NCI-H1436 treated with DMSO at 0.1 percent for 48 hours (cell line): ENCODE measurements at regions not wholly inside any gene's neighbourhood (a gene's known extent, or its start where the extent isn't known, plus 50 kb on each side); places are given as distances from the start of the nearest gene placed in this dataset.

Experiments
- DNase-seq: peaks from one replicate; lab custom pipeline; 2025; lab: John Stamatoyannopoulos, UW

DNA sequence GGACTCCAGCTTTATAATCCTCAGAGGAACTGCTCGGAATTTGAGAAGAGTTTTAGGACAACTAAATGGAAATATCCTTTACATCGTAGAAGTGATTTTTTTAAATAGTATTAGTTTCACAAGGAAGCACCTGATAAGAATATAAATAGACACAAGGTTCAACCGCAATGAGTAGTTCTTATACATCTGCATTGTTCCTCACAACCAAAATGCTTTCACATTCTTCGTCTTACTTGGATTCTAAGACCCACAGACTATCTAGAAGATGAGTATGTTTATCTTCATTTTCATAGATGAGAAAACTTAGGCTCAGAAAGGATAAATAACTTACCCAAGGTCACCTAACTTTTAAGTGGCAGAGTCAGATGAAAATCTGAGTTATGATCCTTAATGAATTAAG is 469.0 kb downstream of the GALC start:
- DNase-seq, result no peak

DNA sequence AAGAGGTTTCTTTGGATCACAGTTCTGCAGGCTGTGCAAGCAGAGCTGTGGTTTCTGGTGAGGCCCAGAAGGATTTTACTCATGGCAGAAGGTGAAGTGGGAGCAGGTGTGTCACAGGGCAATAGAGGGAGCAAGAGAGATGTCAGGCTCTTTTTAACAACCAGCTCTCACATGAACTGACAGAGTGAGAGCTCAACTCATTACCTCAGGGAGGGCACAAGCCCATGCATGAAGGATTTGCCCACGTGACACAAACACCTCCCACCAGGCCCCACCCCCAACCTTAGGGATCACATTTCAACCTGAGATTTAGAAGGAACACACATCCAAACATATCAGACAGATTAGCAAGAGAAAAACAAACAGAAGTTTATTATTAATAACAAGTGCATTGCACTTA is 470.4 kb downstream of the GALC start:
- peak; percentile 6 for DNase-seq

DNA sequence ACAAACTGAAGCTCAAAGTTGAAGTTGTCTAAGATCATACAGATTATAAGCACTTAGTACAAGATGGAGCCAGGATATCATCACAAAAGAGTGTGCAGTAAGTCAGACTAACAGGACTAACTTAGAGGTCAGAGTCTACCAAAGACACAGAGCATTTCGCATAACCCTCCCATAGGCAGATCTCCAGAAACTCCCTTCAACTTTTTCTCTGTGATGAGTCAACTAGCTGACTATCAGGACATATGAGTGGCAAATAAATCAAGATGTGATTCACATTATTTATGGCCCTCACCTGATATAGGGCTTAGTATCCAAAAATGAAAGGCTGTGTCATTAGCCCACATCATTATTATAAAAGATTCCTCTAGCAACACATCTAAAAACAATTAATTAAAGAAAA is 484.6 kb downstream of the GALC start:
- no peak for DNase-seq

DNA sequence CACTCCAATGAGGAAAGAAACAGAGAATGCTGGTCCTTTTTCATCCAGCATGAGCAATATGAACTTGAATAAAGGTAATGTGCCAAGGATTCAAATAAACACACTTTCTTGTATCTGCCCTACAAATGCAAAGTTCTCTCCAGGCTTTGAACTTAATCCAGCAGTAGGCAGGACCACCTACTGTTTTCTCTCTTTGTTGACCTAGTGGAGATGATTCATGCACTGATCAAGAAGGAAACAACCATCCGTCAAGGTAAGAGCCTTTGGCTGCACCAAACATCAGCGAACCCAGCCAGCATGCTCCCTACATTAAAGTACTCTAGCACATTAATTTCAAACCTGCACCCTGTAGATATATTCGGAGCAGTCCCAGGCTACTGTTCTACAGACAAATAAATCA is 489.3 kb downstream of the GALC start:
- DNase-seq, result no peak

DNA sequence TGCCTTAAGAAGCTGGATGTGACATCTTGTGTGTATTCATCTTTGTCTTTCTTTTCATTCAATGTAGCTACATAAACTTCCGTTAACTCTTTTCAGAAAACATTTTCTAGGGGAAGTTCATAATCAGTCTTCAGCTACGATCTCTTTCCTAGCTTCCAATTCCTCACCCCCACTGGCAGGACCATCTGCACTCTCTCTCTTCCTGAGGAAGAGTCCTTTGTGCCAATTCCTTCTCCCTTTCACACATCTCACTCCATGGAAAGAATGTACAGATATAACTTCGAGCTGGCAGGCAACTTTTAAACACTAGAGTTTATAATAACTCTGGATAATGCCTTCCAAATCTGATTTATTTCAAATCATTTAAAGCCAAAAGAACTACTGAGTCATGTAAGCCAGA is 495.7 kb downstream of the GALC start:
- DNase-seq, result no peak

DNA sequence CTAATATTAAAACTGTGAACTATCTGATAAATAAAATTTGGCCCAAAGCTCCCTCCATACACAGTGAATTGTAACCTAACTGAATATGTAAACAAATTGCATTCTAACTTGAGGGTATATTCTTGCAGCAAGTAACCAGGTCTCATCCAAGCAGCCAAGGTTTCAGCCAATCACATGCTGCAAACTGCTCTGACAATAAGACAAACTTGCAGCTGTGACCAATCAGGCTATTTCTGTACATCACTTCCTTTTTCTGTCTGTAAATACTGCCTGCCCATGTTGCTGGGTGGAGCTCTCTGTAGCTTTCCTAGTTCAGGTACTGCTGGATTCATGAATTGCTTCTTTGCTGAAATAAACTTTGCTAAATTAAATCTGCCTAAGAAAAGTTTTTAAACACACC is 499.0 kb downstream of the GALC start:
- DNase-seq, result no peak

DNA sequence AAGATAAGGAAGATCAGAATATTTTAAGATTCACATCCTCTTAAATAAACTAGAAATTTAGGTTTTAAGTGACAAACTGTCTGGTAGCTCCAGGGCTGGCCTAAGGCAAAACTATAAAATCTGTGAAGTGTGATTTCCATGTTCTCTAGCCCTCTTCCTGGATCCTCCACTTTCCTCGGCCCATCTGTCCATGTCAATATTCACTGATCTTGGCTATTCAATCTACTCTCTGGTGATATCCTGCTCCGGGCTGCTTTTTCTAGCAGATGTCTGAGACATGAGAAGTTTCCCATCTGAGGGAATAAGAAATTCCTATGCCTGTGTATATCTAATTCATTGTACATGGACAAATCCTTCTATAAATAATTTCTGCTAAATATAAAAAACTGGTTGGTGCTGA is 500.4 kb downstream of the GALC start:
- DNase-seq, result no peak

DNA sequence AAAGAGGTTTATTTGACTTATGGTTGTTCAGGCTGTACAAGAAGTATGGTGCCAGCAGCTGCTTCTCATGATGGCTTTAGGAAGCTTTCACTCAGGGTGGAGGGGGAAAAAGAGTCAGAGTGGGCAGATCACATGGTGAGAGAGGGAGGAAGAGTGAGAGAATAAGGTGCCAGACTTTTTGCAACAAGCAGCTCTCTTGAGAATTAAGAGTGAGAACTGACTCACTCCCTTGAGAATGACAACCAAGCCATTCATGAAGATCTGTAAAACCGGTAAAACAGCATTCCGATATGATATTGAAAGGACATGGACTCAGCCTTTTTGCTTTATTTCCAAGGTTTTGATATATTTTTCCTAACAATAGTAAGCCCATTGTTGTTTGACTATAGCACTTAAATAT is 501.2 kb downstream of the GALC start:
- no peak for DNase-seq

DNA sequence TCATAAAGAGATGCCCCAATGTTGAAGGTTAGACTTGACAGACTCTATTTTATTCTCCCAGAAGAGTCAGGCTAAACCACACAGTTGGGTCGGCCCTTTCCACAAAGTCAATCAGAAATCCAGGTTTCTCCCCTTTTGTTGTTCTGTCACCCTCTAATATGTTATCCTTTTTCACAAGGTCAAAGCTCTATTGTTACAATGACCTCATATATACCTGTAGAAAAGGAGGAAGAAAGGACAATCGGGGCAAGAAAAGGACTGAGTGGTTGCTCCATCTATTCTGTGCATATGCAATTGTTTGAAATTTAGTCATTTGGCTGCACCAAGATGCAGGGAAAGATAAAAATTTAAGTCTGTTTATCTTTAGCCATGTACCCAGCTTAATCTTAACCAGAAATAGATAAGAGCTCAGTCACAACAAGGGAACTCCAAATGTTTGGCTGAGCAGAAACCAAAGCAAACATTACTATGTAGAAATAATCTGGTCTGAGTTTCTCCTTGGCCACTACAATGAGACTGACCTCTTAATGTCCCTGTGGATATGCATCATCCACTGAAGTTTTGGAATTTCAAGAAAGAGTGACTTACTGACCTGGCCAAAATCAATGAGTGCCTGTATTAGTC is 503.7 kb downstream of the GALC start:
- DNase-seq, result no peak

DNA sequence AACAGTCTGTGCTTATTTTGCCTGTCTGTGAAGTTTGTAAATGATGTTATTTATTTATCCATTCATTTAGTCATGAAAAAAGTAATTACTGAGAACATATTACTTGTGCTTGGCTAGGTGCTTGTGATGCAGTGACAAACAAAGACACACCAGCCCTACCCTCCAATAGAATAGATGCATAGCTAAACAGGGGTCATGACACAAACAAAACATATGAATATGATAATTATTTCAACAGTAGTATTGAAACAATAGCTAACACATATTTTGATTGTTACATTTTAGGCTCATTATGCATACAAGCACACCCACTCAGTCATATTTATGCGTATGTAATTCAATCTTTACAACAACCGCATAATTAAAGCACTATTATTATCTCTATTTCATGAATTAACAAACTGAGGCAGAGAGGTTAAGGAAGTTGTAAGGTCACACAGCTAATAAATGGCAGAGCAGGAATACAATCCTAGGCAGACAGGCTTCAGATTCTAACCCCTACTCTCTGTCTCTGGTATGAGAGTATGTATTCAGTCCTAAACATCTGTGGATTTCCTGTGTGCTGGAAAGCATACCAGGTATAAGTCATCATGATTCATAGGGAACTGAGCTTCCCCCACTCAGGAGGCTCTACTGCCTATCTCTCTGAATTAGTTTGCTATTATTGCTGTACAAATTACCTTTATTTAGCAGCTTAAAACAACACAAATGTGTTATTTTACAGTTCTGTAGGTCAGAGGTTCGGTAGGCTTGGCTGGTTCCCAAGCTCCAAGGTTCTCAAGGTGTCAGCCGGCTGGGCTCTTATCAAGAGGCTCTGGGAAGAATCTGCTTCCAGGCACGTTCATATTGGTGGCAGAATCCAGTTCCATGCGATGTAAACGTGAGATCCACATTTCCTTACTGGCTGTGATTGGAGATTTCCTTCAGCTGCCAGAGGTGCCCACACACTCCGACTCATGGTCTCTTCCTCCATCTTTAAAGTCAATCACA is 509.4 kb downstream of the GALC start:
- no peak for DNase-seq

DNA sequence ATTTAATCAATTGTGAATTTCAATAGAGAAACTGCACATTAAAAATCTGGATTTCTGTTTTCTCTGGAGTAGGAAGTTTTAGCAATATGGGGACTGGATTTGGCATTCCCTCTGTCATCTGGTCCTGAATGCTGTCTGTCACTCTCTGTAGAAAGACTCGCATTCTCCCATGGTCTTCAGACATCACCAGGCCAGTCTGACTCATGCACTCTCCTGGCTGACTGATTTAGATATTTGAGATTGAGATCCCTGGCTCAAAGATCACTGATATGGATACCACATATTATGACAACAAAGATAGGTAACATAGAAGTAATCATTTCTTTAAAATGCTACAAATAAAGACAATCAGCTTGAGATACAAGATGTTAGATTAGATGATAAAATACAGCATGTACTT is 524.5 kb downstream of the GALC start:
- no peak for DNase-seq

DNA sequence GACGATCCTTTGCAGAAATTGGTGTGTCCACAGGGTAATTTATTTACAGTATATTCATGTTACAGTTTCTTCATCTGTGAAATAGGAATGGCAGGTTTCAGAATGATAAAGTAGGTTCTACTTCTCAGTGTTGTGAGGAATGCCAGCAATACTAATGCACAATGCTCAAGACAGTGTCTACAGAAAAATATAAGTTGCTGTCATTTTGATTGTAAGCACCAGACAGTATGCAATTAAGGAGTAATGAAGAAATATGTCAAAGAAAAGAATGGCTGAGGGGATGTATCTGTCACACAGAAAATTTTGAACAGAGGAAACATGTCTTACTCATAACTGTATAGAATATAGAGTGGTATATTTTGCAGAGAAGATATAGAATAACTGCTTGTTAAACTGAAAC is 525.4 kb downstream of the GALC start:
- no peak for DNase-seq

DNA sequence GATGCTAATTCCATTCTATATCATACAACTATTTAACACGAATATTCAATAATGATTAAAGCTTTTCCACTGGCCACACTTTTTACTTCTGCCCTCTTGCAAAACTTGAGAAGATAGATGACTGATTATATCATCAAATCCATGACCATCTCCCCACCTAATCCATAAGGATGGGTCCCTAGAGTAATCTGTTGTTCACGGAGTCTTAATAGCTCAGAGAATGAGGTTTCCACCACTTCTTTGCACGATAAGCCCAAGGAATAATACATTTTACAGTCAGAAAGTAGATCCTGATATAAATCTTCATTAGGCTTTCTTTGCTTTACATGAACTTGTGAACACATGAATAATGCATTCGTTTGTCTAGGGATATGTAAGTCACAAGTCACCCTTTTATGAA is 527.2 kb downstream of the GALC start:
- DNase-seq, result no peak

DNA sequence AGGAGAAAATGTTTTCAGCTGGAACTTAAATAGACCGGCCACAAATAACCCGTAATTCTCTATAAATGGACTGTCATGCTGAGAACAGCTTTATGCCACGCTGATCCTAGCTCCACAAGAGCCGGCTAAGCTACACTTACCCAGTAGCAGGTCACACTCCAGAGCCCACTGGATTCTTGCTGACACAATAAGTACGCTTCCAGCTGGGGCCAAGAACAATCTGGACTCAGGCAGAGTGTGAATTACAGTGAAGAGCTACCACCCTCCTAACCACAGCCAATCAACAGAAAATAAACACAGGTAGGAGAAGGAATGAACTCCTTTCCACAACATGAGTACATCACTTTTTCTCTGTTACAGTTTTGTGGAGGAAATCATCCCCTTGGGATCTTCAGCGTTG is 531.3 kb downstream of the GALC start:
- DNase-seq, result no peak

DNA sequence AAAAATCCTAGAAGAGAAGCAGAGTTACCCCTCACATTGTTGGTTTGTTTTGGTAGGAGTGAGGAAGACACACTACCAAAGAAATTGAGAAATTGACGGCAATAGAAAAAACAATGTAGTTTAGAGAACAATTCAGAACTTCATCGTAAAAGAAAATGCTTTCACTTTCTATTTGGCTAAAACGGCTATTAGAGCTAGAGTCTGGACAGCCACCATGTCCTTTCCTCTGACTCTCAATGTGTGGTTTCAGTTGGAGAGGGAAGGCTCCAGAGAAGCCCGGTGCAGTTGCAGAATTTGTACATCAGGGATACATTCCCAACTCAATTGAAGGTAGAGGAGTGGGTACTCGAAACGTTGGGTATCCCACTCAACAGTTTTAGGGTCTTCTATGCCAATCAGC is 535.3 kb downstream of the GALC start:
- no peak for DNase-seq

DNA sequence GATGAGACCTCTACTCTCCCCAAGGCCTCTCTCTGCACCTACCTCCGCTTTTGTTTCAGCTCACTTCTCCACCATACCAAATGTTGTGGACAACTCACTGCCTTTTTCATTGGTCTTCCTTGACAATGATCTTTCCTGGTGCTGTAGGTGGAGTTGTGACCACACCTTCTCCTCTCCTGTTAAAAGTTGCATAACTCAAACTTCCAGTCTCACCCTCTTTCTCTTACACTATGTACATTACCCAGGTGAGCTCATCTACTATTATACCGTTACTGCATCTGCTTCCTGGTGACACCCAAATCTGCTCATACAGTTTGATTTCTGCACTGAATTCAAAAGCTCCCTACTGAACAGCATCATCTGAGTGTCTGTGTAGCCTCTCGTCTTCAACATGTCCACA is 542.8 kb downstream of the GALC start:
- DNase-seq, result no peak

DNA sequence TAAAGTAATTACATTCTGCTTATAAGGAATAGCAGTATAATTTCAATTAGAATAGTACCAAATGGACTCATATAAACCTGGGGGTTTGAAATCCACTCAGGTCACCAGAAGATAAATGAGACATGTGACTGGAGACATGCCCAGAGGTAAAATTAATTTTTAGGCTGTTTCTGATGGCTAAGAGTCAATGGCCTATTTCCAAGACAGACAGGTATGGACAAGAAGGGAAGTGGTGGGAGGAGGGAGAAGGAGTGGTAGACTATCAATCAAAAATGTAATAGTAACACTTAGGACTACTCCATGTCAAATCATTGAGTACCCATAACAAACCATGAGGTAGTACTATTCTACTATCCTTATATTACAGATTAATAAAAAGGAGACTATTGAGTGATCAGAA is 544.0 kb downstream of the GALC start:
- no peak for DNase-seq

DNA sequence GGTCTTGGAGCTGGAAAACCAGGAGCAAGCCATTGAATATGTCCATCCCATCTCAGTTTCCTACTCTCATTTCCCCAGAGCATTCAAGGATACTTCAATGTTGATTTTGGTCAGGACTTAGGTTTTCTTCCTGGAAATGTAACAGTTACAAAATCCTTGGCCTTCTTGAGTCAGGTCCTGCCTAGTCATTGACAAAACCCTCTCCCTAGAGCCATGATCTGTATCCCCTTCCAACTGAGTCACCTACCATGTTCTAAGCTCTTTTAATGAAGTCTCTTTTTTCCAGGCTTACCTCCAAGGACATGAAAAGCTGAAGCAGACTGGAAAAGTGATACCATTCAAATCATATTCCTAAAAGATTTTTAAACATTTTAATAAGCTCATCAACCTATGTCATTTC is 549.2 kb downstream of the GALC start:
- DNase-seq, result no peak

DNA sequence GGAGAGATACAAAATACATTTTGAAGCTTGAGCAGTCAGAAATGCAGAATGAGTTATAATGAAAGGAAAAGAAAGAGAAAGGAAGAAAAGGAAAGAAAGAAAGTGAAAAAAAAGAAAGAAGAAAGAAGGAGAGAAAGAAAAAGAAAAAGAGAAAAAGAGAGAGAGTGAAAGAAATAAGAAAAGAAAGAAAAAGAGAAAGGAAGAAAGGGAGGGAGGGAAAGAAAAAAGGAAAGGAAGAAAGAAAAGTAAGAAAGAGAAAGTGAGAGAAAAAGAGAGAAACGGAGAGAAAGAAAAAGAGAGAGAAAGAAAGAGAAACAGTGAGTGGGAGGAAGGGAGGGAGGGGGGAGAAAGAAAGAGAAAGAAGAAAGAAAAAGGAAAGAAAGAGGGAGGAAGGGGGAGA is 549.9 kb downstream of the GALC start:
- no peak for DNase-seq

DNA sequence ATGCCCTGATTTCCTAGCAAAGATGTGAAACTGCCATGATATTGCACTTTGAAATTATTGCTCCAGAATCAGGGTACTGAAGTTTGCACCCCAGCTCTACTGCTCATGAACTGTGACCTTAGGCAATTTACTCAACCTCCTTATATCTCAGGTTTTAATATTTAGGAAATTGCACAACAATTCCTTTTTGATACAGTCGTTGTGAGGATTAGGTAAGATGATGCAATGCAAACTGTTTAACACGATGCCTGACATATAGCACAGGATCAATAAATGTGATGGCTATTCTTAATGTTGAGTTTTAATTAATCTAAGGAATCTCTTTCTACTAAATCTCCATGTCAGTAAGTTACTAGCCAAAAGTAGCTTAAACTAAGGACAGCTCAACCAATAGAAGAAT is 555.8 kb downstream of the GALC start:
- DNase-seq, result no peak

DNA sequence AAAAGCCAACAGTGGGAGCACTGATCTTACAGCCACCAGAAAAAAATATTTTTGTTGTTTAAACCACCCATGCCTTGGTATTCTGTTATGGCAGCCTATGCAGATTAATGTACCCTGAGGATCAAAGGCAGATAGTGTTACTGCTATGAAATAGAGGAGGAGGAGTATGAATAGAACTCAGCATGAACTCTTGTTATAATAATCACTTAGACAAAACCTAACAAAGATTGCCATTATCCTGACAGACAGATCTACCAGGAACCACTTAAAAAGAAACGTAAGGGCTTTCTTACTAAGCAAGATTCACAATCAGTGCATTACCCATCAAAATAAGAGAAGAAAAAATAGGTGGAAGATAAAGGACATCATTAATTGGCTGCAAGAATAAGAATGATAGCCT is 558.3 kb downstream of the GALC start:
- no peak for DNase-seq

DNA sequence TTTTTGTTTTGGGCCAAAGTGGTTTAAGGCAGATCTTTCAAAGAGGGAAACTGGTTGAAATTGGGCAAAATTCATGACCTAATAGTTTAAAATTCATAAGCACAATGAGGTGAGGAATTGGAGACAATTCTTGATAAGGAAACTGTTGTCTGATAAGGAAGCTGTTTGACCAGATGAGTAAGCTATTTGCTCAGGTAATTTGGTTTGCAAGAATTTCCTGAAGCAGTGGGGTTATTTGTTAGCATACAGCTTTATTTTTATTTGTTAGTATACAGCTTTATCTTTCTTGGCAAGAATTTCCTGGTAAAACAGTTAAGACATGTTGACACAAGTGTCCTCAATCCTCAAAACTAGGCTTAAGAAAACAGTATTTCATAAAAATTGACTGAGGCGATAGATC is 559.0 kb downstream of the GALC start:
- no peak for DNase-seq

DNA sequence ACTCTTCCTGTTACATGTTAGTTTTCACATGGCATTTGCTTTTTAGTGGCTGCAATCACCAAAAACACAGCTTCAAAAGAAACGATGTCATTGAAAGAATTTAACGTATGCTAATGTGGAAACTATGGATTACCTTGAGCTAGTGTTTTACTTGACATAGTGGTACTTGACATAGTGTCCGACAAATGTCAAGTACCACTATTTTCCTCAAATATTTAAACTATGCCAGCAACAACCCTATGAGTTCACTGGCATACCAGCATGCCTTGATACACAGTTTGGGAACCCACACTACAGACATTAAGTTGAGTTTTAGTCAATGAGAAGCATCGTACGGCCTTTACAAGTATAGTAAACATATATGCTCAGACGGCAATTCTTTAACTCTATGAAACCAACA is 560.3 kb downstream of the GALC start:
- DNase-seq, result no peak

DNA sequence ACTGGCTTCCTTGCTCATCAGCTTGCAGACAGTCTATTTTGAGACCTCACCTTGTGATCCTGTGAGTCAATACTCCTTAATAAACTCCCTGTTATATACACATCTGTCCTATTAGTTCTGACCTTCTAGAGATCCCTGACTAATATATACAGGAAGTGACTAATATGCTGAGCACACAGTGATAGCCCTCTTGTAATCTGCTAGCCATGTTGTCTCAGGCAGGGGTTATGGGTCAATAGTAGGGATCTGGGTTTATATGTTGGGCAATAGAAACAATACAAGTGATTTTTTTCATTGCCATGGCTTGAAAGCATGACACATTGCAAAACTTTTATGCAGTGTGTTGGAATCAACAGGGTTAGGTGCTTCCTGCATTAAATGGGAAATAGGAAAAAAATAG is 562.2 kb downstream of the GALC start:
- DNase-seq, result no peak
